CD4-positive, alpha-beta T cell (primary cell): ENCODE measurements at regions not wholly inside any gene's neighbourhood (a gene's known extent, or its start where the extent isn't known, plus 50 kb on each side); places are given as distances from the start of the nearest gene placed in this dataset.
"Not testable (repeated sequence)": the region's sequence is repeated elsewhere in the genome, so short reads cannot be mapped to it uniquely, and the experiment has no call there.

ENCODE experiments used
- ATAC-seq: fragments of 200-7000 bp; cut with Tn5 transposase; one replicate; pipeline ENCODE4 v1.10.0; 2022; ENCODE audit warnings: mild to moderate bottlenecking; ENCODE audit not compliant: poor library complexity
- CTCF ChIA-PET: fragments of 350-600 bp; sonication (Branson Sonifier 250); formaldehyde crosslinking; loops from one replicate; lab custom pipeline; 2021; ENCODE audit warnings: antibody characterized with exemption, inconsistent platforms; lab: Charles Lee
- POLR2A ChIA-PET: fragments of 350-600 bp; sonication (Branson Sonifier 250); formaldehyde crosslinking; loops from one replicate; lab custom pipeline; 2021; ENCODE audit warnings: antibody characterized with exemption, inconsistent platforms; lab: Charles Lee
- DNase-seq, 14 experiments: peaks; one replicate each; pipeline ENCODE4 v3.0.0-alpha.2; 2013 to 2020; ENCODE audit warnings: mixed read lengths in 2 of 14
- H3K27ac ChIP-seq, 2 donors: one replicate each; pipeline versions ENCODE4 v1.5.1 to v1.7.0; 2013; ENCODE audit warnings: low read length in 2 of 2, low read depth in 1 of 2, mild to moderate bottlenecking in 1 of 2
- H3K27me3 ChIP-seq, 2 experiments: 1 replicate in 1 of 2; 2 replicates in 1 of 2; pipeline versions ENCODE4 v1.6.1 to v1.7.0; 2013; ENCODE audit warnings: low read length in 2 of 2, control low read depth in 1 of 2, mild to moderate bottlenecking in 1 of 2, moderate library complexity in 1 of 2; ENCODE audit not compliant: insufficient read depth in 2 of 2, control insufficient read depth in 1 of 2
- H3K36me3 ChIP-seq: one replicate; pipeline ENCODE4 v1.6.1; 2013; ENCODE audit warnings: low read length, control low read depth; ENCODE audit not compliant: insufficient read depth
- H3K4me1 ChIP-seq: one replicate; pipeline ENCODE4 v1.6.1; 2013; ENCODE audit warnings: low read length, control low read depth; ENCODE audit not compliant: insufficient read depth
- H3K4me3 ChIP-seq: one replicate; pipeline ENCODE4 v1.5.1; 2013; ENCODE audit warnings: mild to moderate bottlenecking, low read length, moderate library complexity
- H3K9me3 ChIP-seq, 2 experiments: 1 replicate in 1 of 2; 2 replicates in 1 of 2; pipeline versions ENCODE4 v1.6.1 to v1.7.0; 2013; ENCODE audit warnings: low read length in 2 of 2, mild to moderate bottlenecking in 2 of 2, control low read depth in 1 of 2, moderate library complexity in 1 of 2; ENCODE audit not compliant: control insufficient read depth in 1 of 2, insufficient read depth in 1 of 2
- H3K27ac Mint-ChIP-seq: one replicate; pipeline ENCODE4 v1.8.0; 2020; ENCODE audit warnings: mixed read lengths
- H3K27me3 Mint-ChIP-seq: one replicate; pipeline ENCODE4 v1.8.0; 2021; ENCODE audit warnings: mixed read lengths
- H3K36me3 Mint-ChIP-seq: one replicate; pipeline ENCODE4 v1.8.0; 2021; ENCODE audit warnings: low read depth, mixed read lengths
- H3K4me1 Mint-ChIP-seq: one replicate; pipeline ENCODE4 v1.8.0; 2021; ENCODE audit warnings: low read depth, mixed read lengths
- H3K4me3 Mint-ChIP-seq: one replicate; pipeline ENCODE4 v1.8.0; 2020; ENCODE audit warnings: mild to moderate bottlenecking, mixed read lengths
- H3K9me3 Mint-ChIP-seq: one replicate; pipeline ENCODE4 v1.8.0; 2020; ENCODE audit warnings: mixed read lengths
- CTCF ChIP-seq: fragments of 200-600 bp; IDR thresholded peaks from one replicate; pipeline ENCODE4 v1.8.0; 2022; ENCODE audit warnings: antibody characterized with exemption, mild to moderate bottlenecking
- intact Hi-C, 2 experiments: fragments of 100-400 bp; cut with DNase I in 1 of 2; cut with micrococcal nuclease in 1 of 2; formaldehyde crosslinking; loops; one replicate each; pipeline versions ENCODE4 v1.15.1 to v1.9.0; 2023 to 2025; cut with DNase I, micrococcal nuclease

GRCh38 chr15:81795899-81796298 is 249.9 kb downstream of the MEX3B start:
- ATAC-seq: no peak
- Histone ChIP-seq H3K4me3 (no peak overlapping the region), H3K36me3 (no peaks in the 10 kb centered on the region), H3K27ac (no peak overlapping the region), H3K9me3 (no peaks in the 10 kb centered on the region), H3K4me1 (no peaks in the 10 kb centered on the region), H3K27me3 (no peaks in the 10 kb centered on the region)
- intact Hi-C loops: no loop called here
- POLR2A ChIA-PET: no interaction called here
- TF ChIP-seq CTCF: no peak
- no peaks in the 10 kb centered on the region for H3K27me3 Mint-ChIP-seq
- no peaks in the 10 kb centered on the region for H3K4me1 Mint-ChIP-seq
- no peak overlapping the region for H3K4me3 Mint-ChIP-seq
- H3K27ac Mint-ChIP-seq: no peak overlapping the region
- no peaks in the 10 kb centered on the region for H3K9me3 Mint-ChIP-seq
- no peaks in the 10 kb centered on the region for H3K36me3 Mint-ChIP-seq
- DNase-seq: no peak
- CTCF ChIA-PET: no interaction called here

GRCh38 chr15:81792646-81793045 is 253.2 kb downstream of the MEX3B start:
- Histone ChIP-seq H3K36me3 (no peaks in the 10 kb centered on the region), H3K4me1 (no peaks in the 10 kb centered on the region), H3K27ac (no peak overlapping the region), H3K27me3 (no peaks in the 10 kb centered on the region), H3K4me3 (no peak overlapping the region), H3K9me3 (no peaks in the 10 kb centered on the region)
- ChIA-PET POLR2A (no interaction called here), CTCF (no interaction called here)
- intact Hi-C loops: no loop called here
- H3K27me3 Mint-ChIP-seq: peaks cover 11% of the 10 kb centered on the region
- no peak overlapping the region for H3K4me3 Mint-ChIP-seq
- H3K9me3 Mint-ChIP-seq: no peaks in the 10 kb centered on the region
- H3K36me3 Mint-ChIP-seq: no peaks in the 10 kb centered on the region
- ATAC-seq (no peak), DNase-seq (no peak)
- TF ChIP-seq CTCF: no peak
- H3K27ac Mint-ChIP-seq: no peak overlapping the region
- H3K4me1 Mint-ChIP-seq: no peaks in the 10 kb centered on the region

- H3K9me3 ChIP-seq, H3K4me3 Mint-ChIP-seq, POLR2A ChIA-PET, H3K9me3 Mint-ChIP-seq, ATAC-seq, H3K36me3 Mint-ChIP-seq, H3K4me3 ChIP-seq, DNase-seq, H3K4me1 ChIP-seq, H3K27ac Mint-ChIP-seq, H3K27ac ChIP-seq, H3K36me3 ChIP-seq, H3K27me3 ChIP-seq, H3K4me1 Mint-ChIP-seq, intact Hi-C loops, CTCF ChIA-PET: not testable (repeated sequence)
- peaks cover 11% of the 10 kb centered on the region for H3K27me3 Mint-ChIP-seq
These were observed 254.5 kb downstream of the MEX3B start for GRCh38 chr15:81791322-81791721.

GRCh38 chr15:81789403-81789802 is 256.4 kb downstream of the MEX3B start:
- no peak overlapping the region for H3K4me3 ChIP-seq
- POLR2A ChIA-PET: no interaction called here
- H3K27me3 ChIP-seq: peaks cover 0 to 6% of the 10 kb centered on the region in 2 experiments
- H3K9me3 ChIP-seq: no peaks in the 10 kb centered on the region
- no peak overlapping the region for H3K27ac ChIP-seq
- ATAC-seq (no peak), DNase-seq (no peak)
- CTCF ChIA-PET: no interaction called here
- no peaks in the 10 kb centered on the region for H3K36me3 ChIP-seq
- Mint-ChIP-seq H3K27ac (no peak overlapping the region), H3K9me3 (no peaks in the 10 kb centered on the region), H3K36me3 (no peaks in the 10 kb centered on the region), H3K4me1 (no peaks in the 10 kb centered on the region), H3K4me3 (no peak overlapping the region), H3K27me3 (peaks cover 22% of the 10 kb centered on the region)
- no peak for TF ChIP-seq CTCF
- intact Hi-C loops: no loop called here
- no peaks in the 10 kb centered on the region for H3K4me1 ChIP-seq
